GM18951 (cell line): ENCODE measurements at regions not wholly inside any gene's neighbourhood (a gene's known extent, or its start where the extent isn't known, plus 50 kb on each side); places are given as distances from the start of the nearest gene placed in this dataset.

Experiments used
- POLR2A ChIP-seq: IDR thresholded peaks from 4 replicates; pipeline ENCODE4 v1.6.1; 2011; ENCODE audit warnings: mild to moderate bottlenecking; ENCODE audit not compliant: insufficient read length, insufficient read depth; ENCODE audit errors: extremely low read depth
- in situ Hi-C: fragments of 300-500 bp; cut with MboI; formaldehyde crosslinking; loops from one replicate; pipeline ENCODE4 v1.12.0; 2022; ENCODE audit warnings: low sequenced_read_pairs, mixed read lengths, inconsistent platforms; ENCODE audit not compliant: unreplicated experiment

- in situ Hi-C loops: loop anchor here (25.0 kb wide), 1 partner anchor 234 kb away; no protein-coding TSS in a partner anchor
Observed at GRCh38 chr2:236352761-236353593, 88.8 kb upstream of the ASB18 start.

GRCh38 chr2:236353594-236353942 lies 89.4 kb upstream of the ASB18 start:
- no peak for TF ChIP-seq POLR2A
- in situ Hi-C loops: loop anchor here (25.0 kb wide), 1 partner anchor 234 kb away; no protein-coding TSS in a partner anchor

More at GRCh38 chr2:236352761-236353593, 88.8 kb upstream of the ASB18 start:
- TF ChIP-seq POLR2A: no peak

- in situ Hi-C loops: loop anchor here (25.0 kb wide), 1 partner anchor 233 kb away; no protein-coding TSS in a partner anchor
Observed at GRCh38 chr2:236354056-236354940, 90.1 kb upstream of the ASB18 start.

GRCh38 chr2:236354973-236355595 lies 90.9 kb upstream of the ASB18 start:
- TF ChIP-seq POLR2A: no peak
- in situ Hi-C loops: loop anchor here (25.0 kb wide), 1 partner anchor 232 kb away; no protein-coding TSS in a partner anchor

More at GRCh38 chr2:236354056-236354940, 90.1 kb upstream of the ASB18 start:
- TF ChIP-seq POLR2A: no peak

GRCh38 chr2:236355911-236356310 lies 91.7 kb upstream of the ASB18 start:
- TF ChIP-seq POLR2A: no peak
- in situ Hi-C loops: loop anchor here (25.0 kb wide), 1 partner anchor 231 kb away; no protein-coding TSS in a partner anchor

GRCh38 chr2:236356321-236356720 lies 92.1 kb upstream of the ASB18 start:
- in situ Hi-C loops: loop anchor here (25.0 kb wide), 1 partner anchor 231 kb away; no protein-coding TSS in a partner anchor

- in situ Hi-C loops: loop anchor here (25.0 kb wide), 1 partner anchor 229 kb away; no protein-coding TSS in a partner anchor
Observed at GRCh38 chr2:236358482-236358881, 94.3 kb upstream of the ASB18 start.

GRCh38 chr2:236359426-236360045 lies 95.3 kb upstream of the ASB18 start:
- TF ChIP-seq POLR2A: no peak
- in situ Hi-C loops: loop anchor here (25.0 kb wide), 1 partner anchor 228 kb away; no protein-coding TSS in a partner anchor

- in situ Hi-C loops: loop anchor here (25.0 kb wide), 1 partner anchor 227 kb away; no protein-coding TSS in a partner anchor
- no peak for TF ChIP-seq POLR2A
Observed at GRCh38 chr2:236360496-236360895, 96.3 kb upstream of the ASB18 start.

- no peak for TF ChIP-seq POLR2A
- in situ Hi-C loops: loop anchor here (25.0 kb wide), 1 partner anchor 224 kb away; no protein-coding TSS in a partner anchor
Observed at GRCh38 chr2:236363711-236364277, 99.6 kb upstream of the ASB18 start.

GRCh38 chr2:236365258-236366048 lies 101.2 kb upstream of the ASB18 start:
- TF ChIP-seq POLR2A: no peak
- in situ Hi-C loops: loop anchor here (25.0 kb wide), 1 partner anchor 222 kb away; no protein-coding TSS in a partner anchor
